Adrenal gland (tissue), 9 donors: ENCODE measurements at regions not wholly inside any gene's neighbourhood (a gene's known extent, or its start where the extent isn't known, plus 50 kb on each side); places are given as distances from the start of the nearest gene placed in this dataset.

ENCODE experiments used
- DNase-seq, 7 donors: peaks; one replicate each; pipeline ENCODE4 v3.0.0-alpha.2; 2019 to 2020
- H3K27ac ChIP-seq, 5 donors: fragments of 200-600 bp; sonication (generic) in 4 of 5; 1 replicate in 3 of 5; 2 replicates in 2 of 5; pipeline versions ENCODE4 v1.5.1 to v1.8.0; 2016 to 2020; ENCODE audit warnings: mild to moderate bottlenecking in 1 of 5
- H3K27me3 ChIP-seq: fragments of 200-600 bp; 2 replicates; pipeline ENCODE4 v1.8.0; 2021
- H3K36me3 ChIP-seq, 2 donors: fragments of 200-600 bp; replicated peaks in 1 of 2; 1 replicate in 1 of 2; 2 replicates in 1 of 2; pipeline versions ENCODE4 v1.5.1 to v1.8.0; 2018 to 2022
- H3K4me1 ChIP-seq, 2 donors: fragments of 200-600 bp; replicated peaks in 1 of 2; 1 replicate in 1 of 2; 2 replicates in 1 of 2; pipeline versions ENCODE4 v1.5.1 to v1.8.0; 2018 to 2021
- H3K4me3 ChIP-seq, 4 donors: fragments of 200-600 bp; sonication (generic) in 3 of 4; one replicate each; pipeline ENCODE4 v1.5.1; 2016 to 2018
- H3K9me3 ChIP-seq, 3 donors: fragments of 200-600 bp; sonication (generic) in 1 of 3; replicated peaks in 1 of 3; 1 replicate in 2 of 3; 2 replicates in 1 of 3; pipeline versions ENCODE4 v1.5.1 to v1.8.0; 2016 to 2021
- POLR2A ChIP-seq, 2 donors: fragments of 450-650 bp; IDR thresholded peaks; one replicate each; pipeline ENCODE4 v1.6.1; 2017; ENCODE audit warnings: antibody characterized with exemption in 2 of 2, mild to moderate bottlenecking in 2 of 2, moderate library complexity in 1 of 2
- WGBS, 4 donors: extraction: QIAGEN DNeasy Blood & Tissue Kit in 2 of 4; methylation state at CpG; one replicate each; pipeline versions ENCODE4 v1.1.5 to v1.1.7; 2013 to 2017; 5-methylcytosine and 5-hydroxymethylcytosine counted together
- intact Hi-C, 2 donors: fragments of 100-400 bp; cut with DNase I; formaldehyde crosslinking; loops; one replicate each; pipeline versions ENCODE4 v1.14.1 to v1.15.0; 2022 to 2023
- TF ChIP-seq, protein P1 (sequence below), 6 experiments: fragments of 450-650 bp in 4 of 6; fragments of 200-600 bp in 2 of 6; sonication (generic) in 1 of 6; IDR thresholded peaks; 1 replicate in 5 of 6; 2 replicates in 1 of 6; pipeline versions ENCODE4 v1.5.1 to v1.8.0; 2016 to 2021; ENCODE audit warnings: antibody characterized with exemption in 6 of 6, mild to moderate bottlenecking in 2 of 6, moderate library complexity in 1 of 6
- donor health status: healthy with polysubstance abuse.
- donor health status: Bipolar disorder and iron deficiency.
- donor health status: DM: yes; HTN: yes; CAD: no.
- donor health status: DM: no; HTN: no; CAD: no.
- donor health status: DM: no; HTN: no; CAD: no.

DNA sequence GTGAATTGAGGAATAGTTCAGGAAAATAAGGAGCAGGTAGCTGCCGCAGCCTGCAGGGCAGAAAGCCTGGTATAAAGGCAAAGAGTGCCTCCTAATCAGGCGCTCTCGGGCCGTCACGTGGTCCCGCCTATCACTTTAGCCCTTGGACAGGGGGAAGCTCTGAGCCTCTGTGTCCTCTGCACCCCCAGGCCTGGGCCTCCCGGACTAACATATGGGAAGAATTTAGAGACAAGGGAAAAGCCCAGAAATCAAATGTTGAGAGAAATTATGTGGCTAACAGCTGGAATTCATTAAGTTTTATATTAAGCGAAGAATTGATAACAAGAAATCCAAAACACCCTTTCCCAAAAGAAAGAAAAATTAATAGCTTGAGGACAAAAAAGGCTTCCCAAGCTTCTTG lies 417.7 kb downstream of the ATP23 start:
- Histone ChIP-seq H3K27ac (no peak overlapping the region), H3K27me3 (no peaks in the 10 kb centered on the region), H3K9me3 (no peaks in the 10 kb centered on the region), H3K4me1 (no peaks in the 10 kb centered on the region), H3K36me3 (no peaks in the 10 kb centered on the region), H3K4me3 (no peak overlapping the region)
- no peak for DNase-seq
- WGBS, 4 donors = 70 to 90% (median 78%) methylated on average over 8 of the region's 8 CpGs
- TF ChIP-seq, protein P1, sequence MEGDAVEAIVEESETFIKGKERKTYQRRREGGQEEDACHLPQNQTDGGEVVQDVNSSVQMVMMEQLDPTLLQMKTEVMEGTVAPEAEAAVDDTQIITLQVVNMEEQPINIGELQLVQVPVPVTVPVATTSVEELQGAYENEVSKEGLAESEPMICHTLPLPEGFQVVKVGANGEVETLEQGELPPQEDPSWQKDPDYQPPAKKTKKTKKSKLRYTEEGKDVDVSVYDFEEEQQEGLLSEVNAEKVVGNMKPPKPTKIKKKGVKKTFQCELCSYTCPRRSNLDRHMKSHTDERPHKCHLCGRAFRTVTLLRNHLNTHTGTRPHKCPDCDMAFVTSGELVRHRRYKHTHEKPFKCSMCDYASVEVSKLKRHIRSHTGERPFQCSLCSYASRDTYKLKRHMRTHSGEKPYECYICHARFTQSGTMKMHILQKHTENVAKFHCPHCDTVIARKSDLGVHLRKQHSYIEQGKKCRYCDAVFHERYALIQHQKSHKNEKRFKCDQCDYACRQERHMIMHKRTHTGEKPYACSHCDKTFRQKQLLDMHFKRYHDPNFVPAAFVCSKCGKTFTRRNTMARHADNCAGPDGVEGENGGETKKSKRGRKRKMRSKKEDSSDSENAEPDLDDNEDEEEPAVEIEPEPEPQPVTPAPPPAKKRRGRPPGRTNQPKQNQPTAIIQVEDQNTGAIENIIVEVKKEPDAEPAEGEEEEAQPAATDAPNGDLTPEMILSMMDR (IDR thresholded peaks at IDR 0.05) = no peak
- TF ChIP-seq POLR2A (IDR thresholded peaks at IDR 0.05) = no peak
- intact Hi-C loops = no loop called here

GRCh38 chr12:58361056-58361455 lies 419.7 kb downstream of the ATP23 start:
- intact Hi-C loops = no loop called here
- Histone ChIP-seq H3K27me3 (no peaks in the 10 kb centered on the region), H3K4me1 (no peaks in the 10 kb centered on the region), H3K36me3 (no peaks in the 10 kb centered on the region), H3K9me3 (no peaks in the 10 kb centered on the region), H3K27ac (no peak overlapping the region), H3K4me3 (no peak overlapping the region)
- TF ChIP-seq, protein P1 (IDR thresholded peaks at IDR 0.05) = no peak
- TF ChIP-seq POLR2A (IDR thresholded peaks at IDR 0.05) = no peak
- WGBS, 4 donors = 70 to 88% (median 84%) methylated on average over 3 of the region's 3 CpGs
- DNase-seq = no peak

DNA sequence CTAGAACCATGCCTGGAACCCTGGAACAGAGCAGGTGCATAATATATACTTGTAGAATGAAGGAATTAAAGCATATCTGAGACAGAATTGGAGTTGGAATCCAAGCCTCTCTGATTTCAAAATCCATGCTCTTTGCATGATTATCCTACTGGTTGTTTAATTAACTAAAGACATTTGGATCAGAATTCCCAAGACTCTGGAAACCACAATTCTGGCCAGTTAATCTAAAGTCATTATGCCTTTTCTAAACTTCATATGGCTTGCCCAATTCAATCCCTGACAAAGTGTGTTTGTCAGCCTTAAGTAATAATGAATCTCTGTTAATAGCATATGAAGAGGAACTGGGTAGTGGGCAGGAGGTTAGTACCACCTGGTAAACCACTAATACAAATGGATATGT lies 422.6 kb downstream of the ATP23 start:
- Histone ChIP-seq H3K36me3 (no peaks in the 10 kb centered on the region), H3K4me3 (no peak overlapping the region), H3K9me3 (no peaks in the 10 kb centered on the region), H3K27ac (no peak overlapping the region), H3K4me1 (no peaks in the 10 kb centered on the region), H3K27me3 (no peaks in the 10 kb centered on the region)
- TF ChIP-seq POLR2A (IDR thresholded peaks at IDR 0.05) = no peak
- TF ChIP-seq, protein P1 (IDR thresholded peaks at IDR 0.05) = no peak
- intact Hi-C loops = no loop called here
- no peak for DNase-seq

DNA sequence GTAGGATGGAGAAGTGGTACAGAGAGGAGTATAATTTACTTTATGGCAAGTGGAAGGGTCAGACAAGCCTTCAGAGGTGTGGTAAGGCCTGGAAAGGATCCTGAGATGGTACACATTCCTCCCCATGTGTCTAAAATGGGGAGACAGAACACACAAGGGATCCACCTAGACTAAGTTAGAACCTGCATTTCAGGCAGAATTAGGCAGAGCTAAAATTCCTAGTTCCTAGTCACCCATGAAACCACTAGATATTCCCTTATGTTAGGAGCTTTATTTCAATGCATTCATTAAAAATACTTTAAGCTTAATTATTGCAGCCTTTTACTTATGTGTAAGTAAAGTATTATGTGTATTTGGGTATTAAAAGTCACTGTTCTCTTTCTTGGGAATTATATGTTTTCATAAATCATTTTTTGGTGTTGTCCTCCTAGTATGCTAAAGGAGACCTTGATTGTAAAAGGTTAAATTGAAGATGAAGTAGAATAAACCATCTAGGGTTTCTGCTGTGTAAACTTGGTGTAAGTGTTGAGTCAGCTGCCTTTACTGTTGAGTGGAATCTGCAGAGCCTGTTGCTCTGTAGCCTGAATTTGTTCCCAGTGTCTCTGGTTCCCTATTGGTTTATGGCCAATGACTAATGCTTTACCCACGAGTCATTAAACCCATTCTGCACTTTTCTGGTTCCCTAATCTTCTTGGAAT lies 423.2 kb downstream of the ATP23 start:
- no peak overlapping the region for H3K27ac ChIP-seq
- no peaks in the 10 kb centered on the region for H3K9me3 ChIP-seq
- TF ChIP-seq, protein P1 (IDR thresholded peaks at IDR 0.05) = no peak
- no peak for TF ChIP-seq POLR2A (IDR thresholded peaks at IDR 0.05)
- no peaks in the 10 kb centered on the region for H3K36me3 ChIP-seq
- no peak for DNase-seq
- intact Hi-C loops = no loop called here
- no peaks in the 10 kb centered on the region for H3K4me1 ChIP-seq
- no peaks in the 10 kb centered on the region for H3K27me3 ChIP-seq
- WGBS, 4 donors = 5 to 27% (median 17%) methylated on average over 1 of the region's 1 CpG
- no peak overlapping the region for H3K4me3 ChIP-seq
